GM23248 (cell line): ENCODE measurements at regions not wholly inside any gene's neighbourhood (a gene's known extent, or its start where the extent isn't known, plus 50 kb on each side); places are given as distances from the start of the nearest gene placed in this dataset.

Experiments
- EZH2 ChIP-seq: fragments of 200-600 bp; sonication (generic); IDR thresholded peaks from 2 replicates; pipeline ENCODE4 v1.6.1; 2018; ENCODE audit warnings: antibody characterized with exemption, mild to moderate bottlenecking; ENCODE audit not compliant: insufficient read depth, poor library complexity, severe bottlenecking
- EZH2phosphoT487 ChIP-seq: fragments of 200-600 bp; sonication (generic); IDR thresholded peaks from 2 replicates; pipeline ENCODE4 v1.6.1; 2018; ENCODE audit warnings: antibody characterized with exemption, moderate library complexity, mild to moderate bottlenecking, low read depth; ENCODE audit not compliant: insufficient read depth

- TF ChIP-seq EZH2phosphoT487 (no peak), EZH2 (no peak)
These were observed 263.5 kb downstream of the NOVA1 start for GRCh38 chr14:26334288-26334687.
